ENCODE measurements at regions not wholly inside any gene's neighbourhood (a gene's known extent, or its start where the extent isn't known, plus 50 kb on each side); places are given as distances from the start of the nearest gene placed in this dataset.

- Histone ChIP-seq H3K4me3 (no peak overlapping the region), H3F3A (ENCODE audit: insufficient read depth, low read depth) (no peaks in the 10 kb centered on the region), H3K9me3 (ENCODE audit: insufficient read depth, low read depth) (no peaks in the 10 kb centered on the region), H3K4me1 (replicated peaks; ENCODE audit: insufficient read depth) (no peaks in the 10 kb centered on the region), H3K79me2 (ENCODE audit: low read depth) (no peaks in the 10 kb centered on the region), H3K36me3 (ENCODE audit: low read depth) (no peaks in the 10 kb centered on the region), H2AFZ (no peak overlapping the region), H3K27ac (no peak overlapping the region), H3K27me3 (ENCODE audit: insufficient read depth, low read depth) (no peaks in the 10 kb centered on the region), H3K4me2 (no peak overlapping the region), H3K9me2 (ENCODE audit: insufficient read depth) (no peaks in the 10 kb centered on the region), H4K20me1 (ENCODE audit: insufficient read depth) (no peaks in the 10 kb centered on the region)
- no peak for DNase-seq
- ChIA-PET CTCF (no interaction called here), POLR2A (ENCODE audit: unreplicated experiment) (interaction anchor here (0.6 kb wide), 1 partner anchor 9 kb away, joined by 4 read pairs; no protein-coding TSS in a partner anchor)
- TF ChIP-seq EZH2 (IDR thresholded peaks at IDR 0.05; ENCODE audit: low read depth) (no peak), CTCF (conservative IDR thresholded peaks at IDR 0.05) (no peak)
- no TSS peak for BruUV-seq (replicated peaks)
- intact Hi-C loops (cut with micrococcal nuclease; ENCODE audit: unreplicated experiment), result no loop called here
Measured at GRCh38 chr2:144580521-144581161, 60.7 kb upstream of the ZEB2 start.

- DNase-seq, result no peak
- CTCF ChIA-PET, result no interaction called here
- no peaks in the 10 kb centered on the region for H3K4me1 ChIP-seq (replicated peaks; ENCODE audit: insufficient read depth)
- H2AFZ ChIP-seq, result no peak overlapping the region
- POLR2A ChIA-PET (ENCODE audit: unreplicated experiment), result no interaction called here
- no peaks in the 10 kb centered on the region for H3K9me3 ChIP-seq (ENCODE audit: insufficient read depth, low read depth)
- H3K4me3 ChIP-seq, result no peak overlapping the region
- intact Hi-C loops (cut with micrococcal nuclease; ENCODE audit: unreplicated experiment), result no loop called here
- H3K27ac ChIP-seq, result no peak overlapping the region
- H3K36me3 ChIP-seq (ENCODE audit: low read depth), result no peaks in the 10 kb centered on the region
- BruUV-seq (replicated peaks), result no TSS peak
- no peak for TF ChIP-seq EZH2 (IDR thresholded peaks at IDR 0.05; ENCODE audit: low read depth)
- TF ChIP-seq CTCF (conservative IDR thresholded peaks at IDR 0.05), result no peak
- H3F3A ChIP-seq (ENCODE audit: insufficient read depth, low read depth), result no peaks in the 10 kb centered on the region
- no peaks in the 10 kb centered on the region for H3K79me2 ChIP-seq (ENCODE audit: low read depth)
- H4K20me1 ChIP-seq (ENCODE audit: insufficient read depth), result no peaks in the 10 kb centered on the region
- no peak overlapping the region for H3K4me2 ChIP-seq
- no peaks in the 10 kb centered on the region for H3K27me3 ChIP-seq (ENCODE audit: insufficient read depth, low read depth)
- no peaks in the 10 kb centered on the region for H3K9me2 ChIP-seq (ENCODE audit: insufficient read depth)
Measured at GRCh38 chr2:144579556-144579955, 59.6 kb upstream of the ZEB2 start.

- H3K9me2 ChIP-seq (ENCODE audit: insufficient read depth), result no peaks in the 10 kb centered on the region
- BruUV-seq (replicated peaks), result no TSS peak
- H3K4me2 ChIP-seq, result no peak overlapping the region
- H3K27ac ChIP-seq, result no peak overlapping the region
- no peak for DNase-seq
- ChIA-PET CTCF (no interaction called here), POLR2A (ENCODE audit: unreplicated experiment) (no interaction called here)
- no peak overlapping the region for H3K4me3 ChIP-seq
- no peaks in the 10 kb centered on the region for H3F3A ChIP-seq (ENCODE audit: insufficient read depth, low read depth)
- intact Hi-C loops (cut with micrococcal nuclease; ENCODE audit: unreplicated experiment), result no loop called here
- no peaks in the 10 kb centered on the region for H3K27me3 ChIP-seq (ENCODE audit: insufficient read depth, low read depth)
- no peaks in the 10 kb centered on the region for H3K79me2 ChIP-seq (ENCODE audit: low read depth)
- no peak overlapping the region for H2AFZ ChIP-seq
- H3K36me3 ChIP-seq (ENCODE audit: low read depth), result no peaks in the 10 kb centered on the region
- no peaks in the 10 kb centered on the region for H3K9me3 ChIP-seq (ENCODE audit: insufficient read depth, low read depth)
- no peaks in the 10 kb centered on the region for H4K20me1 ChIP-seq (ENCODE audit: insufficient read depth)
- H3K4me1 ChIP-seq (replicated peaks; ENCODE audit: insufficient read depth), result no peaks in the 10 kb centered on the region
- no peak for TF ChIP-seq EZH2 (IDR thresholded peaks at IDR 0.05; ENCODE audit: low read depth)
- TF ChIP-seq CTCF (conservative IDR thresholded peaks at IDR 0.05), result no peak
Measured at GRCh38 chr2:144578099-144578498, 58.2 kb upstream of the ZEB2 start.
